GM12878 (cell line): ENCODE measurements at regions not wholly inside any gene's neighbourhood (a gene's known extent, or its start where the extent isn't known, plus 50 kb on each side); places are given as distances from the start of the nearest gene placed in this dataset.

Experiments used
- ATAC-seq: fragments of 200-7000 bp; cut with Tn5 transposase; 3 replicates; pipeline ENCODE4 v1.9.1; 2020; ENCODE audit warnings: mild to moderate bottlenecking, moderate library complexity
- BruUV-seq: library from RNA; stranded (reverse); fragments of 400-500 nt; replicated peaks from 2 replicates; lab custom pipeline; 2021; lab: Mats Ljungman, UMichigan
- CTCF ChIA-PET: fragments of 300-600 bp; sonication (Branson Sonifier 250); formaldehyde crosslinking; extraction: SDS; loops from one replicate; lab custom pipeline; 2021; ENCODE audit warnings: inconsistent platforms; lab: Yijun Ruan, JAX
- POLR2A ChIA-PET: fragments of 350-600 bp; formaldehyde crosslinking; extraction: SDS; loops from one replicate; lab custom pipeline; 2021; ENCODE audit warnings: inconsistent platforms; lab: Charles Lee
- RAD21 ChIA-PET: fragments of 300-600 bp; sonication (Branson Sonifier 250); formaldehyde crosslinking; loops from one replicate; lab custom pipeline; 2023; ENCODE audit warnings: antibody characterized with exemption; ENCODE audit not compliant: unreplicated experiment; lab: Charles Lee
- SMC1A ChIA-PET: fragments of 300-600 bp; sonication (Branson Sonifier 250); formaldehyde crosslinking; loops from one replicate; lab custom pipeline; 2023; ENCODE audit not compliant: unreplicated experiment, uncharacterized antibody; lab: Charles Lee
- DNase-seq: peaks from one replicate; pipeline ENCODE4 v3.0.0-alpha.2; 2011; ENCODE audit warnings: low read depth, low spot score
- FAIRE-seq: peaks from 3 replicates; lab custom pipeline; 2011; peaks lifted over from hg19 to GRCh38; lab: Jason Lieb, UNC
- H2AFZ ChIP-seq: 2 replicates; pipeline ENCODE4 v1.6.0; 2011; ENCODE audit warnings: low read depth, low read length, control low read depth; ENCODE audit not compliant: control insufficient read depth
- H3K27ac ChIP-seq: 2 replicates; pipeline ENCODE4 v1.5.1; 2011; ENCODE audit warnings: control low read depth; ENCODE audit not compliant: control insufficient read depth, insufficient read depth
- H3K27me3 ChIP-seq, 2 experiments: replicated peaks in 1 of 2; 2 replicates each; pipeline versions ENCODE4 v1.6.0 to v1.6.1; 2011; ENCODE audit warnings: low read length in 1 of 2; ENCODE audit not compliant: control insufficient read depth in 2 of 2, insufficient read depth in 2 of 2
- H3K36me3 ChIP-seq, 2 experiments: 2 replicates each; pipeline ENCODE4 v1.5.1; 2011; ENCODE audit warnings: low read length in 1 of 2; ENCODE audit not compliant: control insufficient read depth in 2 of 2, insufficient read depth in 2 of 2
- H3K4me1 ChIP-seq: 2 replicates; pipeline ENCODE4 v1.6.1; 2011; ENCODE audit warnings: mild to moderate bottlenecking, low read length, moderate library complexity, mixed read lengths; ENCODE audit not compliant: control insufficient read depth, insufficient read depth
- H3K4me2 ChIP-seq: 2 replicates; pipeline ENCODE4 v1.6.0; 2011; ENCODE audit warnings: control low read depth; ENCODE audit not compliant: control insufficient read depth, insufficient read depth
- H3K4me3 ChIP-seq: fragments of 200-600 bp; sonication (generic); 2 replicates; pipeline ENCODE4 v1.5.1; 2016
- H3K79me2 ChIP-seq: 2 replicates; pipeline ENCODE4 v1.6.0; 2011; ENCODE audit warnings: low read length; ENCODE audit not compliant: control insufficient read depth, insufficient read depth
- H3K9ac ChIP-seq: 2 replicates; pipeline ENCODE4 v1.8.0; 2011; ENCODE audit warnings: low read length, control low read depth, mixed read lengths; ENCODE audit not compliant: control insufficient read depth, insufficient read depth
- H3K9me3 ChIP-seq: replicated peaks from 3 replicates; pipeline ENCODE4 v1.5.1; 2011; ENCODE audit warnings: mild to moderate bottlenecking, low read length; ENCODE audit not compliant: control insufficient read depth, insufficient read depth
- H4K20me1 ChIP-seq: 2 replicates; pipeline ENCODE4 v1.6.0; 2011; ENCODE audit not compliant: control insufficient read depth, insufficient read depth
- BRCA1 ChIP-seq: IDR thresholded peaks from 2 replicates; pipeline ENCODE4 v1.6.1; 2011; ENCODE audit warnings: low read depth, low read length, improper control_type of control experiment
- CBX5 ChIP-seq: sonication (generic); IDR thresholded peaks from 2 replicates; pipeline ENCODE4 v1.6.1; 2016; ENCODE audit warnings: low read depth, moderate library complexity, mild to moderate bottlenecking, inconsistent platforms
- CHD1 ChIP-seq: IDR thresholded peaks from 2 replicates; pipeline ENCODE4 v1.6.1; 2012; ENCODE audit warnings: low read depth, low read length, improper control_type of control experiment
- HDAC2 ChIP-seq: fragments of 200-600 bp; sonication (generic); IDR thresholded peaks from 2 replicates; pipeline ENCODE4 v1.6.1; 2017
- HDGF ChIP-seq: fragments of 450-650 bp; IDR thresholded peaks from 2 replicates; pipeline ENCODE4 v1.6.1; 2016; ENCODE audit warnings: antibody characterized with exemption
- MTA3 ChIP-seq: IDR thresholded peaks from 2 replicates; pipeline ENCODE4 v1.6.1; 2012; ENCODE audit warnings: low read length, inconsistent platforms, borderline replicate concordance
- POLR2AphosphoS5 ChIP-seq: IDR thresholded peaks from 2 replicates; pipeline ENCODE4 v1.6.1; 2011; ENCODE audit warnings: mild to moderate bottlenecking, low read length, inconsistent platforms
- RCOR1 ChIP-seq: conservative IDR thresholded peaks from 2 replicates; pipeline ENCODE4 v1.6.1; 2012; ENCODE audit warnings: low read depth, low read length, improper control_type of control experiment
- RFX5 ChIP-seq: IDR thresholded peaks from 2 replicates; pipeline ENCODE4 v1.6.1; 2011; ENCODE audit warnings: low read depth, low read length, improper control_type of control experiment
- SMARCA5 ChIP-seq: fragments of 450-650 bp; IDR thresholded peaks from 2 replicates; pipeline ENCODE4 v1.6.1; 2017; ENCODE audit warnings: mild to moderate bottlenecking
- SP1 ChIP-seq: IDR thresholded peaks from one replicate; pipeline ENCODE4 v1.6.1; 2011; ENCODE audit warnings: low read depth, low read length
- SPI1 ChIP-seq: IDR thresholded peaks from 2 replicates; pipeline ENCODE4 v1.6.1; 2011; ENCODE audit warnings: low read depth, mild to moderate bottlenecking, low read length, moderate library complexity, borderline replicate concordance; ENCODE audit not compliant: insufficient read depth
- WGBS: methylation state at CpG from one replicate; pipeline ENCODE4 v1.1.6; 2016; ENCODE audit warnings: low lambda C conversion rate; ENCODE audit not compliant: insufficient replicate concordance, insufficient coverage; ENCODE audit errors: missing lambda C conversion rate; 5-methylcytosine and 5-hydroxymethylcytosine counted together
- in situ Hi-C: fragments of 300-500 bp; cut with MboI; formaldehyde crosslinking; loops from 9 replicates; pipeline ENCODE4 v1.14.3; 2018; ENCODE audit warnings: mixed read lengths
- intact Hi-C: fragments of 100-400 bp; cut with micrococcal nuclease; formaldehyde crosslinking; loops from one replicate; pipeline ENCODE4 v1.14.2; 2022; ENCODE audit not compliant: unreplicated experiment
- TF ChIP-seq, protein P1 (sequence below): fragments of 450-650 bp; IDR thresholded peaks from 2 replicates; pipeline ENCODE4 v1.6.1; 2017; ENCODE audit warnings: mild to moderate bottlenecking, moderate library complexity
- TF ChIP-seq, protein P2 (sequence below): fragments of 450-650 bp; IDR thresholded peaks from 2 replicates; pipeline ENCODE4 v1.6.1; 2014; ENCODE audit warnings: mild to moderate bottlenecking
- TF ChIP-seq, protein P3 (sequence below): fragments of 450-650 bp; IDR thresholded peaks from 2 replicates; pipeline ENCODE4 v1.6.1; 2017; ENCODE audit warnings: mild to moderate bottlenecking
- TF ChIP-seq, protein P4 (sequence below): fragments of 450-650 bp; formaldehyde crosslinking; IDR thresholded peaks from 2 replicates; pipeline ENCODE4 v1.5.0; 2022; ENCODE audit warnings: mild to moderate bottlenecking, missing genetic modification characterization

DNA sequence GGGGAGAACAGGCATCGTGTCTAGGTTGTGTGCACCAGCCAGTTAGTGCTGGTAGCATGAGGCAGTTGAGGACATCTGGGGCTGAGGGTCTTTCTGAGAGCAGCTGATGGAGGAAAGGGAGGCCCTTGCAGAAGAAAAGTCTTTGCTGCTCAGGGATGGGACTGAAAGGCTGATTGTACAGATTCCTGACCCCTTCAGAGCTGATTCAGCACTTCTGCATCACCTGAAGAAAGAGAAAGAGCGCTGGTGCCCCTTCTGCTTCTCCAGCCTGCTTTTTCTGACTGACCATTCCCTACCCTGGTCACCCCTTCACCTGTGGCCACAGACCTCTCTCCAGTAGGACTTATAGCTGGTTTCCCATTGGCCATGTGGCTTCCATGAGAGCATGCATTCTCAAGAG is 476.2 kb downstream of the TSHZ3 start:
- ChIA-PET POLR2A (no interaction called here), RAD21 (no interaction called here), CTCF (no interaction called here), SMC1A (no interaction called here)
- Histone ChIP-seq H3K9ac (no peak overlapping the region), H3K4me1 (no peaks in the 10 kb centered on the region), H3K27ac (no peak overlapping the region), H3K79me2 (no peaks in the 10 kb centered on the region), H3K4me2 (no peak overlapping the region), H2AFZ (no peak overlapping the region), H3K4me3 (no peak overlapping the region), H3K27me3 (no peaks in the 10 kb centered on the region), H4K20me1 (no peaks in the 10 kb centered on the region), H3K9me3 (no peaks in the 10 kb centered on the region), H3K36me3 (no peaks in the 10 kb centered on the region)
- no peak for ATAC-seq
- no TSS peak for BruUV-seq
- DNase-seq = no peak
- 0% methylated on average over 2 of the region's 2 CpGs for WGBS
- FAIRE-seq = no peak
- in situ Hi-C loops = no loop called here
- intact Hi-C loops = no loop called here
- TF ChIP-seq HDGF (no peak), POLR2AphosphoS5 (no peak), SPI1 (no peak), RCOR1 (no peak), BRCA1 (no peak), SMARCA5 (no peak), RFX5 (no peak), CBX5 (no peak), CHD1 (no peak), HDAC2 (no peak), MTA3 (no peak), SP1 (no peak)
- TF ChIP-seq, protein P1, sequence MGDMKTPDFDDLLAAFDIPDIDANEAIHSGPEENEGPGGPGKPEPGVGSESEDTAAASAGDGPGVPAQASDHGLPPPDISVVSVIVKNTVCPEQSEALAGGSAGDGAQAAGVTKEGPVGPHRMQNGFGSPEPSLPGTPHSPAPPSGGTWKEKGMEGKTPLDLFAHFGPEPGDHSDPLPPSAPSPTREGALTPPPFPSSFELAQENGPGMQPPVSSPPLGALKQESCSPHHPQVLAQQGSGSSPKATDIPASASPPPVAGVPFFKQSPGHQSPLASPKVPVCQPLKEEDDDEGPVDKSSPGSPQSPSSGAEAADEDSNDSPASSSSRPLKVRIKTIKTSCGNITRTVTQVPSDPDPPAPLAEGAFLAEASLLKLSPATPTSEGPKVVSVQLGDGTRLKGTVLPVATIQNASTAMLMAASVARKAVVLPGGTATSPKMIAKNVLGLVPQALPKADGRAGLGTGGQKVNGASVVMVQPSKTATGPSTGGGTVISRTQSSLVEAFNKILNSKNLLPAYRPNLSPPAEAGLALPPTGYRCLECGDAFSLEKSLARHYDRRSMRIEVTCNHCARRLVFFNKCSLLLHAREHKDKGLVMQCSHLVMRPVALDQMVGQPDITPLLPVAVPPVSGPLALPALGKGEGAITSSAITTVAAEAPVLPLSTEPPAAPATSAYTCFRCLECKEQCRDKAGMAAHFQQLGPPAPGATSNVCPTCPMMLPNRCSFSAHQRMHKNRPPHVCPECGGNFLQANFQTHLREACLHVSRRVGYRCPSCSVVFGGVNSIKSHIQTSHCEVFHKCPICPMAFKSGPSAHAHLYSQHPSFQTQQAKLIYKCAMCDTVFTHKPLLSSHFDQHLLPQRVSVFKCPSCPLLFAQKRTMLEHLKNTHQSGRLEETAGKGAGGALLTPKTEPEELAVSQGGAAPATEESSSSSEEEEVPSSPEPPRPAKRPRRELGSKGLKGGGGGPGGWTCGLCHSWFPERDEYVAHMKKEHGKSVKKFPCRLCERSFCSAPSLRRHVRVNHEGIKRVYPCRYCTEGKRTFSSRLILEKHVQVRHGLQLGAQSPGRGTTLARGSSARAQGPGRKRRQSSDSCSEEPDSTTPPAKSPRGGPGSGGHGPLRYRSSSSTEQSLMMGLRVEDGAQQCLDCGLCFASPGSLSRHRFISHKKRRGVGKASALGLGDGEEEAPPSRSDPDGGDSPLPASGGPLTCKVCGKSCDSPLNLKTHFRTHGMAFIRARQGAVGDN = no peak
- TF ChIP-seq, protein P2, sequence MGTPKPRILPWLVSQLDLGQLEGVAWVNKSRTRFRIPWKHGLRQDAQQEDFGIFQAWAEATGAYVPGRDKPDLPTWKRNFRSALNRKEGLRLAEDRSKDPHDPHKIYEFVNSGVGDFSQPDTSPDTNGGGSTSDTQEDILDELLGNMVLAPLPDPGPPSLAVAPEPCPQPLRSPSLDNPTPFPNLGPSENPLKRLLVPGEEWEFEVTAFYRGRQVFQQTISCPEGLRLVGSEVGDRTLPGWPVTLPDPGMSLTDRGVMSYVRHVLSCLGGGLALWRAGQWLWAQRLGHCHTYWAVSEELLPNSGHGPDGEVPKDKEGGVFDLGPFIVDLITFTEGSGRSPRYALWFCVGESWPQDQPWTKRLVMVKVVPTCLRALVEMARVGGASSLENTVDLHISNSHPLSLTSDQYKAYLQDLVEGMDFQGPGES = no peak
- TF ChIP-seq, protein P3, sequence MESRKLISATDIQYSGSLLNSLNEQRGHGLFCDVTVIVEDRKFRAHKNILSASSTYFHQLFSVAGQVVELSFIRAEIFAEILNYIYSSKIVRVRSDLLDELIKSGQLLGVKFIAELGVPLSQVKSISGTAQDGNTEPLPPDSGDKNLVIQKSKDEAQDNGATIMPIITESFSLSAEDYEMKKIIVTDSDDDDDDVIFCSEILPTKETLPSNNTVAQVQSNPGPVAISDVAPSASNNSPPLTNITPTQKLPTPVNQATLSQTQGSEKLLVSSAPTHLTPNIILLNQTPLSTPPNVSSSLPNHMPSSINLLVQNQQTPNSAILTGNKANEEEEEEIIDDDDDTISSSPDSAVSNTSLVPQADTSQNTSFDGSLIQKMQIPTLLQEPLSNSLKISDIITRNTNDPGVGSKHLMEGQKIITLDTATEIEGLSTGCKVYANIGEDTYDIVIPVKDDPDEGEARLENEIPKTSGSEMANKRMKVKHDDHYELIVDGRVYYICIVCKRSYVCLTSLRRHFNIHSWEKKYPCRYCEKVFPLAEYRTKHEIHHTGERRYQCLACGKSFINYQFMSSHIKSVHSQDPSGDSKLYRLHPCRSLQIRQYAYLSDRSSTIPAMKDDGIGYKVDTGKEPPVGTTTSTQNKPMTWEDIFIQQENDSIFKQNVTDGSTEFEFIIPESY = no peak
- TF ChIP-seq, protein P4, sequence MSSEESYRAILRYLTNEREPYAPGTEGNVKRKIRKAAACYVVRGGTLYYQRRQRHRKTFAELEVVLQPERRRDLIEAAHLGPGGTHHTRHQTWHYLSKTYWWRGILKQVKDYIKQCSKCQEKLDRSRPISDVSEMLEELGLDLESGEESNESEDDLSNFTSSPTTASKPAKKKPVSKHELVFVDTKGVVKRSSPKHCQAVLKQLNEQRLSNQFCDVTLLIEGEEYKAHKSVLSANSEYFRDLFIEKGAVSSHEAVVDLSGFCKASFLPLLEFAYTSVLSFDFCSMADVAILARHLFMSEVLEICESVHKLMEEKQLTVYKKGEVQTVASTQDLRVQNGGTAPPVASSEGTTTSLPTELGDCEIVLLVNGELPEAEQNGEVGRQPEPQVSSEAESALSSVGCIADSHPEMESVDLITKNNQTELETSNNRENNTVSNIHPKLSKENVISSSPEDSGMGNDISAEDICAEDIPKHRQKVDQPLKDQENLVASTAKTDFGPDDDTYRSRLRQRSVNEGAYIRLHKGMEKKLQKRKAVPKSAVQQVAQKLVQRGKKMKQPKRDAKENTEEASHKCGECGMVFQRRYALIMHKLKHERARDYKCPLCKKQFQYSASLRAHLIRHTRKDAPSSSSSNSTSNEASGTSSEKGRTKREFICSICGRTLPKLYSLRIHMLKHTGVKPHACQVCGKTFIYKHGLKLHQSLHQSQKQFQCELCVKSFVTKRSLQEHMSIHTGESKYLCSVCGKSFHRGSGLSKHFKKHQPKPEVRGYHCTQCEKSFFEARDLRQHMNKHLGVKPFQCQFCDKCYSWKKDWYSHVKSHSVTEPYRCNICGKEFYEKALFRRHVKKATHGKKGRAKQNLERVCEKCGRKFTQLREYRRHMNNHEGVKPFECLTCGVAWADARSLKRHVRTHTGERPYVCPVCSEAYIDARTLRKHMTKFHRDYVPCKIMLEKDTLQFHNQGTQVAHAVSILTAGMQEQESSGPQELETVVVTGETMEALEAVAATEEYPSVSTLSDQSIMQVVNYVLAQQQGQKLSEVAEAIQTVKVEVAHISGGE = no peak
